ENCODE measurements at regions not wholly inside any gene's neighbourhood (a gene's known extent, or its start where the extent isn't known, plus 50 kb on each side); places are given as distances from the start of the nearest gene placed in this dataset.

DNA sequence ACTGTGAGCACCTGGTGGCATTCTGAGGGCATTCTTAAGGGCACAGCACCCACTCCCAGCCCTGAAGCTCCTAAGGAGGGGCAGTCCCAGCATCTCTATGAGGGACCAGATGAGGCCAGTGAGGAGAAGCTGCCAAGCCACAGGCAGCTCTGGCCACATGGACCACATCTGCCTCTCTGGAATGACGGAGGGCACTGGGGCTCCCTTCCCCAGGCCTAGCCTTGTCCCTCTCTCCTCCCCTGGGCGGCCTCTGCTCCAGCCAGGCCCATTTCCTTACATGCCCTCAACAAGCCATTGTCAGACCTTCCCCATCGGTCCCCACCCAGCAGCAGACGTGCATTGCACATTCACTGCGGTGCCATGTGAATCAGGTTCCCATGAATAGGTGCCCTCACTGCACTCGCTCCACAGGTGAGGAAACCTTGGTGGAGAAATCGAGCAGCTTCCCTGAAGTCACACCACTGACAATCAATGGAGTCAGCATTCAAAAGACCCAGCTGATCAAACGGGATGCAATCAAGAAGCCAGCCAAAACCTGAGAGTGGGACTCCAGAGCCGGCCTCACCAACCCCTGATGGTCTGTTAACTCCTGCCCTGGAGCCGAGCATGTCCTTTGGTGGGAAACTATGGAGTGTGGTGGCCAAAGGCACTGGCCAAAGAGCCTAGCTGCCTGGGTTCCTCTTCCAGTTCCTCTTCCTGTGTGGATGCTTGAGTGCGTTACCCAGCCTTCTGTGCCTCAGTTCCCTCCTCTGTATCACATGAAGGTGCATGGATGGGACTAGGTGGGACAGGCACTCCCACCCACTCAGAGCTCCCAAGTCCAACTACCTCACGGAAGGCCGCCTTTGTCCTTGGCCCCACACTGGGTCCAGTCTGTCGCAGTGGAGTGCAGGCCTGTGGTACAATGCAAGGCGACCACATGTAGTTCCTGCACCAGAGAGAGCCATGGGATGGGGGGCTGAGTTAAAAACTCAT lies 147.3 kb downstream of the ZFP36L2 start:
- no peak overlapping the region for H3K4me3 ChIP-seq
- no peaks in the 10 kb centered on the region for H3K9me3 ChIP-seq (ENCODE audit: control insufficient read depth in 4 of 4, insufficient read depth in 3 of 4, low read length in 3 of 4)
- no peaks in the 10 kb centered on the region for H3K27me3 ChIP-seq (ENCODE audit: control insufficient read depth in 3 of 3, insufficient read depth in 3 of 3, low read length in 2 of 3)
- no peak overlapping the region for H3K27ac ChIP-seq (ENCODE audit: low read depth in 1 of 2, low read length in 1 of 2)
- 80 to 89% methylated on average over 15 of the region's 15 CpGs for WGBS, 2 donors
- TF ChIP-seq, protein P1, sequence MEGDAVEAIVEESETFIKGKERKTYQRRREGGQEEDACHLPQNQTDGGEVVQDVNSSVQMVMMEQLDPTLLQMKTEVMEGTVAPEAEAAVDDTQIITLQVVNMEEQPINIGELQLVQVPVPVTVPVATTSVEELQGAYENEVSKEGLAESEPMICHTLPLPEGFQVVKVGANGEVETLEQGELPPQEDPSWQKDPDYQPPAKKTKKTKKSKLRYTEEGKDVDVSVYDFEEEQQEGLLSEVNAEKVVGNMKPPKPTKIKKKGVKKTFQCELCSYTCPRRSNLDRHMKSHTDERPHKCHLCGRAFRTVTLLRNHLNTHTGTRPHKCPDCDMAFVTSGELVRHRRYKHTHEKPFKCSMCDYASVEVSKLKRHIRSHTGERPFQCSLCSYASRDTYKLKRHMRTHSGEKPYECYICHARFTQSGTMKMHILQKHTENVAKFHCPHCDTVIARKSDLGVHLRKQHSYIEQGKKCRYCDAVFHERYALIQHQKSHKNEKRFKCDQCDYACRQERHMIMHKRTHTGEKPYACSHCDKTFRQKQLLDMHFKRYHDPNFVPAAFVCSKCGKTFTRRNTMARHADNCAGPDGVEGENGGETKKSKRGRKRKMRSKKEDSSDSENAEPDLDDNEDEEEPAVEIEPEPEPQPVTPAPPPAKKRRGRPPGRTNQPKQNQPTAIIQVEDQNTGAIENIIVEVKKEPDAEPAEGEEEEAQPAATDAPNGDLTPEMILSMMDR (IDR thresholded peaks at IDR 0.05; ENCODE audit: control extremely low read depth, extremely low read depth), result no peak
- no peak overlapping the region for H3K9ac ChIP-seq (ENCODE audit: insufficient read depth in 1 of 2, low read length in 2 of 2)
- H3K36me3 ChIP-seq (ENCODE audit: control insufficient read depth in 4 of 4, insufficient read depth in 4 of 4, low read length in 4 of 4), result no peaks in the 10 kb centered on the region
- peaks cover 4 to 61% (median 43%) of the 10 kb centered on the region in 5 donors for H3K4me1 ChIP-seq (ENCODE audit: control insufficient read depth in 5 of 5, insufficient read depth in 5 of 5, low read length in 5 of 5)
- DNase-seq (no peak), ATAC-seq (ENCODE audit: insufficient read depth, low FRiP score) (no peak)

DNA sequence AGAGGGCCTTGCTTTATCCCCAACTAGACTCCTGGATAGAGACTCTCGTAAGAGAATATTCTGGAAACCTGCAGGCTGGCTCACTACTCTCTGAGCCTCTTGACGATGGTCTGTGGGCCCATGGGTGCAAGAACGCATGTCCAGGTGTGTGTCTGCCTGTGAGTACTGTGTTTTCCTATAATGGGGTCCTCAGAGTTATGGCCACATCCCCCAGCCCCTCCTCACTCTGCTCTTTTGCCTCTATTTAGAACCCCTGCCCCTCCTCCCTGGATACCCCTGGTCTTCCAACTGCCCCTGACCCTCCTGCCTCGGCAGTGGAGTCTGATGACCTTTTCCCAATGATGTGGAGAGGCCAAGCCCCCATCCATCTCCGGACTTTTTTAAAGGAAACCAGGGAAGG lies 148.1 kb downstream of the ZFP36L2 start:
- Histone ChIP-seq H3K9ac (ENCODE audit: insufficient read depth in 1 of 2, low read length in 2 of 2) (no peak overlapping the region), H3K36me3 (ENCODE audit: control insufficient read depth in 4 of 4, insufficient read depth in 4 of 4, low read length in 4 of 4) (no peaks in the 10 kb centered on the region), H3K27ac (ENCODE audit: low read depth in 1 of 2, low read length in 1 of 2) (no peak overlapping the region), H3K9me3 (ENCODE audit: control insufficient read depth in 4 of 4, insufficient read depth in 3 of 4, low read length in 3 of 4) (no peaks in the 10 kb centered on the region), H3K27me3 (ENCODE audit: control insufficient read depth in 3 of 3, insufficient read depth in 3 of 3, low read length in 2 of 3) (no peaks in the 10 kb centered on the region), H3K4me1 (ENCODE audit: control insufficient read depth in 5 of 5, insufficient read depth in 5 of 5, low read length in 5 of 5) (peaks cover 4 to 61% (median 43%) of the 10 kb centered on the region in 5 donors), H3K4me3 (no peak overlapping the region)
- no peak for ATAC-seq (ENCODE audit: insufficient read depth, low FRiP score)
- TF ChIP-seq, protein P1 (IDR thresholded peaks at IDR 0.05; ENCODE audit: control extremely low read depth, extremely low read depth), result no peak
- 95 to 96% methylated on average over 5 of the region's 5 CpGs for WGBS, 2 donors
- DNase-seq, result no peak

DNA sequence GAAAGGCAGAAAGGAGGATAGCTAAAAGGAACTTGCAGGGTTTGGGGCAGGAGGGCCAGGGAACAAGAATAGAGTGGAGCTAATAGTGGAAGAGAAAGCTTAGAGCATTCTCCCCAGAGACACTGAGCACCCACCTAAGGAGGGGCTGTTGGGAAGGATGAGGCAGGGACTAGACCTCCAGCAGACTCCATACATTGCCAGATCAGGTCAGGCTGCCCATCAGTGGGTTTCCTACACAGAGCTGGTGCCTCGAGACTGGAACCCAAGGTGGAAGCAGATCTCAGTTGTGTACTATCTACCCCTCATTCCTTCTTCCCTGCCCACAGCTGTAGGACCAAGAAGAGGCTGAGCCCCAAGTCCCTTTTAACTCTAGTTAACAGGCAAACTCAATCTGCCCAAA lies 148.5 kb downstream of the ZFP36L2 start:
- no peaks in the 10 kb centered on the region for H3K9me3 ChIP-seq (ENCODE audit: control insufficient read depth in 4 of 4, insufficient read depth in 3 of 4, low read length in 3 of 4)
- H3K4me3 ChIP-seq, result no peak overlapping the region
- ATAC-seq (ENCODE audit: insufficient read depth, low FRiP score) (no peak), DNase-seq (no peak)
- TF ChIP-seq, protein P1 (IDR thresholded peaks at IDR 0.05; ENCODE audit: control extremely low read depth, extremely low read depth), result no peak
- no peaks in the 10 kb centered on the region for H3K27me3 ChIP-seq (ENCODE audit: control insufficient read depth in 3 of 3, insufficient read depth in 3 of 3, low read length in 2 of 3)
- WGBS, 2 donors, result 92 to 97% methylated on average over 1 of the region's 1 CpG
- no peak overlapping the region for H3K9ac ChIP-seq (ENCODE audit: insufficient read depth in 1 of 2, low read length in 2 of 2)
- H3K36me3 ChIP-seq (ENCODE audit: control insufficient read depth in 4 of 4, insufficient read depth in 4 of 4, low read length in 4 of 4), result no peaks in the 10 kb centered on the region
- no peak overlapping the region for H3K27ac ChIP-seq (ENCODE audit: low read depth in 1 of 2, low read length in 1 of 2)
- H3K4me1 ChIP-seq (ENCODE audit: control insufficient read depth in 5 of 5, insufficient read depth in 5 of 5, low read length in 5 of 5), result peaks cover 4 to 60% (median 41%) of the 10 kb centered on the region in 5 donors
